Activated CD8-positive, alpha-beta memory T cell treated with anti-CD3 and anti-CD28 coated beads, Interleukin-2, amount 10 ng/mL, durations not matched to agents 7 days and 5 days (primary cell): ENCODE measurements at regions not wholly inside any gene's neighbourhood (a gene's known extent, or its start where the extent isn't known, plus 50 kb on each side); places are given as distances from the start of the nearest gene placed in this dataset.

ENCODE experiments used
- ATAC-seq: fragments of 150-1000 bp; cut with Tn5 transposase; one replicate; pipeline ENCODE4 v1.10.0; 2021; ENCODE audit warnings: moderate library complexity
- CTCF ChIA-PET: fragments of 350-600 bp; sonication (Branson Sonifier 250); formaldehyde crosslinking; loops from one replicate; lab custom pipeline; 2021; ENCODE audit warnings: antibody characterized with exemption; lab: Charles Lee
- DNase-seq: peaks from one replicate; pipeline ENCODE4 v3.0.0-alpha.2; 2020
- H3K27ac Mint-ChIP-seq: one replicate; pipeline ENCODE4 v1.8.0; 2021; ENCODE audit warnings: mild to moderate bottlenecking, mixed read lengths
- H3K27me3 Mint-ChIP-seq: one replicate; pipeline ENCODE4 v1.8.0; 2021; ENCODE audit warnings: mixed read lengths
- H3K36me3 Mint-ChIP-seq: one replicate; pipeline ENCODE4 v1.8.0; 2021; ENCODE audit warnings: mild to moderate bottlenecking, mixed read lengths
- H3K4me1 Mint-ChIP-seq: one replicate; pipeline ENCODE4 v1.8.0; 2021; ENCODE audit warnings: mixed read lengths
- H3K4me3 Mint-ChIP-seq: one replicate; pipeline ENCODE4 v1.8.0; 2021; ENCODE audit warnings: mild to moderate bottlenecking, moderate library complexity, mixed read lengths
- H3K9me3 Mint-ChIP-seq: one replicate; pipeline ENCODE4 v1.8.0; 2022; ENCODE audit warnings: low read depth, mixed read lengths

DNA sequence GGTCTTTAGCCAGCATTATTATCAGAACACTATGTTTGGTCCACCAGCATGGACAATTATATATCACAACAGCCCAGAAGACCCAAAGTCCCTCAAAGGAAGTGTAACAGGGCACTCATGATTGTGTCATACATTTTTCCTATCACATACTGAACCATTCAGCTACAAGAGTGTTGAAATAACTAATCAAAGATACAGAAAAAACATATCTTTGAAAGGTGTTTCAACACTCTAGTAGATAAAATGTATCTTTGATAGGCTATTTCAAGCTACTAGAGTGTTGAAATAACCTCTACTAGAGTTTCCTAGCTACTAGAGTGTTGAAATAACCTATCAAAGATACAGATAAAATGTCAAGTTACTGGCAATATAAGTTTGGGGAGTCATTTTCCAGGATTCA, 545.0 kb downstream of the PRR16 start:
- peaks cover 6% of the 10 kb centered on the region for H3K9me3 Mint-ChIP-seq

DNA sequence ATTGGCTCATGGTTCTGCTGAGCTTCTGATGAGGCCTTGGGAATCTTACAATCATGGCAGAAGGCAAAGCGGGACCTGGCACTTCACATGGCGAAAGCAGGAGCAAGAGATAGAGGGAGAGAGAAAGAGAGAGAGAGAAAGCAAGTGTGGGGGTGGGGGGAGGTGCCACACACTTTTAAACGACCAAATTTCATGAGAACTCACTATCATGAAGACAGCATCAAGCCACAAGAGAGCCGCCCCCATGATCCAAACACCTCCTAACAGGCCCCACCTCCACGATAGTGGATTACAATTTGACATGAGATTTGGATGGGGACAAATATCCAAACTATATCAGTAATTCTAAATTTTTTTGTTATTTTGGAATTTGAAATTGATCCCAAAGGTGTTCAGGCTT, 553.9 kb downstream of the PRR16 start:
- H3K4me1 Mint-ChIP-seq, result no peaks in the 10 kb centered on the region
- ATAC-seq (no peak), DNase-seq (no peak)
- peaks cover 4% of the 10 kb centered on the region for H3K9me3 Mint-ChIP-seq
- H3K4me3 Mint-ChIP-seq, result no peak overlapping the region
- no peak overlapping the region for H3K27ac Mint-ChIP-seq
- H3K36me3 Mint-ChIP-seq, result no peaks in the 10 kb centered on the region
- CTCF ChIA-PET, result no interaction called here
- no peaks in the 10 kb centered on the region for H3K27me3 Mint-ChIP-seq

More for the DNA sequence above, 545.0 kb downstream of the PRR16 start:
- no peak overlapping the region for H3K27ac Mint-ChIP-seq
- DNase-seq, result no peak
- no peaks in the 10 kb centered on the region for H3K4me1 Mint-ChIP-seq
- no peak overlapping the region for H3K4me3 Mint-ChIP-seq
- ATAC-seq, result no peak
- no peaks in the 10 kb centered on the region for H3K27me3 Mint-ChIP-seq
- H3K36me3 Mint-ChIP-seq, result no peaks in the 10 kb centered on the region
- CTCF ChIA-PET, result no interaction called here

DNA sequence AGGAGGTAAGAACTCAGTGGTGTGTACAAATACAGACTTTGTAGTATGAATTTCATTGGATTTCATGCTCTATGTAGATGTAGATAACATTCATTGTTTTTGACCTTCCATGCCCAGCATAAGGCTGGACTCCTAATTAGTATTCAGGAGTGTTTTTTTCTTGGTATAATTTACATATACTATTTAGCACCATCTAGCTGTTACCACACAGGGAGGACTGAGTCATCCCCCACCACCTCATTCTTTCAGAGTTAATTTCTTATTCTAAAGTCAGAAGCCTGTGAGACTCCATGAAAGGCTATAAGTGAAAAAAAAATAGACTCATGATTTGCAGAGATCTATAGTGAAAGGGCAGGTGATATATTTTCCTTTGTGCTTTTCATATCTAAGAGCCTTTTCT, 555.0 kb downstream of the PRR16 start:
- ATAC-seq (no peak), DNase-seq (no peak)
- H3K36me3 Mint-ChIP-seq, result no peaks in the 10 kb centered on the region
- no peak overlapping the region for H3K27ac Mint-ChIP-seq
- H3K9me3 Mint-ChIP-seq, result peaks cover 4% of the 10 kb centered on the region
- no peaks in the 10 kb centered on the region for H3K4me1 Mint-ChIP-seq
- no peaks in the 10 kb centered on the region for H3K27me3 Mint-ChIP-seq
- CTCF ChIA-PET, result no interaction called here
- H3K4me3 Mint-ChIP-seq, result no peak overlapping the region

DNA sequence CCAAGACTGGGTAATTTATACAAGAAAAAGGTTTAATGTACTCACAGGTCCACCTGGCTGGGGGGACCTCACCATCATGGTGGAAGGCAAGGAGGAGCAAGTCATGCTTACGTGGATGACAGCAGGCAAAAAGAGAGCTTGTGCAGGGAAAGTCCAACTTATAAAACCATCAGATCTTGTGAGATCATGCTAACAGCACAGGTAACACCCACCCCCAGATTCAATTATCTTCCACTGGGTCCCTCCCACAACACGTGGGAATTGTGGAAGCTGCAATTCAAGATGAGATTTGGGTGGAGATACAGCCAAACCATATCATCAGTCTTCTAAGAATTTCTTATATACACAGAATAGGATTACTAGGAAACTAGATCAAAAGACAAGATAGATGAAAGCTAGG, 555.6 kb downstream of the PRR16 start:
- Mint-ChIP-seq H3K27ac (no peak overlapping the region), H3K36me3 (no peaks in the 10 kb centered on the region), H3K4me1 (no peaks in the 10 kb centered on the region), H3K9me3 (peaks cover 4% of the 10 kb centered on the region), H3K4me3 (no peak overlapping the region), H3K27me3 (no peaks in the 10 kb centered on the region)
- CTCF ChIA-PET, result no interaction called here
- ATAC-seq, result no peak
- no peak for DNase-seq

DNA sequence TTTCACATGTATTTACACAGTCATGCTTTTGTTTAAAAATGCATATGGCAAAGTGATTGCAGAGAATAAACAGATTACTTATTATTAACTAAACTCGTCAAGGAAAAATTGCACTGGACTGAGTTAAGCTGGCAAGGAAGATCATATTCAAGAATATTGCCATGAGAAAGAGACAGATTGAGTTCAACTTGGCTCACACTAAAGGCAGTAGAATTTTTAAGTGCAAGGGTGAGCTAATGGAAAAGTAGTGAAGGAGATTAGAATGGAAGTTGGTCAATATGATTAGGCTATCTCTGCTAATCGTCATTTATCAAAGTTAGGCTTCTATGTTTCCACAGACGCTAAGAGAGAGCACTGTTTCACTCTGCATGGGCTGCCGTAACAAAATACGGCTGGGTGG, 557.6 kb downstream of the PRR16 start:
- Mint-ChIP-seq H3K9me3 (peaks cover 4% of the 10 kb centered on the region), H3K36me3 (no peaks in the 10 kb centered on the region), H3K4me3 (no peak overlapping the region), H3K27ac (no peak overlapping the region), H3K27me3 (no peaks in the 10 kb centered on the region), H3K4me1 (no peaks in the 10 kb centered on the region)
- CTCF ChIA-PET, result no interaction called here
- ATAC-seq, result no peak
- DNase-seq, result no peak

DNA sequence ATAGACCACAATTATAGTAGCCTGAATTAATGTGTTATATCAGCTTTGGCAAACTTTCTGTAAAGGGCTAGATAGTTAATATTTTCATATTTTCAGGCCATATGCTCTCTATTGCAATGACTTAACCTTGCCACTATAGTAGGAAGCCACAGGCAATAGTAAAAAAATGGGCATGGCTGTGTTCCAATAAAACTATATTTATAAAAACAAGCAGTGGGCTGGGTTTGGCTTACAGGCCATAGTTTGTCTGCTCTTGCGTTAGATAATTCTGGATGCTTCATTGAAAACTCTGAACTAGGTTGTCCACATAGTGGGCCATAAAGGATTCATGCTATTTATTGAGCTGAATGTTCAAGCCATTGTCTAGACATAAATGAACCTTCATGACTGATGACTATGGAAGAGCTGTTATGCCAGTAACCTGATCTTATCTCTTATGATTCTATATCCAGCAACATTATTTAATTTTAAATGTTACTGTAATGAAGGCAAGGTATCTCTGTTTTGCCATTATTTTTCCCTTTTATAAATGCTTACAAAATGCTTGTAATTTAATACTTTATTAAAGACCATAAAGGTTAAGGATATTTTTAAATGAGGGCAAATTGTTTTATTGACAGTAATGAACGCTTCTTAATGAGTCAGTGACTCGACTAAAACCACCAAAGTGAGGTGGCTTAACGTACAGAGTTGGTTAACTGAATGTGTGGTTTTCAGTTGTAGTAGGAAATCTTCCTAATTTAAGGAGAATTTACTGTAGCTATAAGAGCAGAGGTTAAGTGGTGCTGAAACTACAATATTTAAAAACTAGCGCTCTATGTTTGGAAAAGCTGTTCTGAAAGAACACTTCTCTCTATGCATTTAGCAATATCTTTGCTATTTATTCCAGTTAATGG, 560.6 kb downstream of the PRR16 start:
- H3K27me3 Mint-ChIP-seq, result no peaks in the 10 kb centered on the region
- H3K36me3 Mint-ChIP-seq, result no peaks in the 10 kb centered on the region
- H3K27ac Mint-ChIP-seq, result no peak overlapping the region
- peaks cover 2% of the 10 kb centered on the region for H3K9me3 Mint-ChIP-seq
- DNase-seq (no peak), ATAC-seq (no peak)
- H3K4me3 Mint-ChIP-seq, result no peak overlapping the region
- H3K4me1 Mint-ChIP-seq, result no peaks in the 10 kb centered on the region
- CTCF ChIA-PET, result no interaction called here

DNA sequence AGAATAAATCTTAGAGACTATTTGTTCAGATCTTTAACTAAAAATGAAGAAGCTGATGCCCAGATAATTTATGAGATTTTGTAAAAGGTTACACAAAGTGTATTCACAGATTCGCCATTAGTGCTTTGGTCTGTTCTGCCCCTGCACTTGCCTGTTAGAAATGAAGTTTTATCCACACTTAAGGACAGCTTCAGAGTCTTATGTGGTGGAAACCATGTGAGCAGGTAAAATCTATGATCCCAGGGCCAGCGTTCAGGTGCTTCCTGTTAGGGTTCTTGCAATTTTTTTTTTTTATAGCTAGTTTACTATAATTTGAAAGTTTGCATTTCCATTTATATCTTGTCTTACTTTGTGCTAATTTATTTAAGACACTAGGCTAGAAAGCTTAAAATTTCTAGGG, 561.6 kb downstream of the PRR16 start:
- Mint-ChIP-seq H3K36me3 (no peaks in the 10 kb centered on the region), H3K4me3 (no peak overlapping the region), H3K27me3 (no peaks in the 10 kb centered on the region), H3K27ac (no peak overlapping the region), H3K9me3 (peaks cover 2% of the 10 kb centered on the region), H3K4me1 (no peaks in the 10 kb centered on the region)
- DNase-seq, result no peak
- CTCF ChIA-PET, result no interaction called here
- no peak for ATAC-seq

DNA sequence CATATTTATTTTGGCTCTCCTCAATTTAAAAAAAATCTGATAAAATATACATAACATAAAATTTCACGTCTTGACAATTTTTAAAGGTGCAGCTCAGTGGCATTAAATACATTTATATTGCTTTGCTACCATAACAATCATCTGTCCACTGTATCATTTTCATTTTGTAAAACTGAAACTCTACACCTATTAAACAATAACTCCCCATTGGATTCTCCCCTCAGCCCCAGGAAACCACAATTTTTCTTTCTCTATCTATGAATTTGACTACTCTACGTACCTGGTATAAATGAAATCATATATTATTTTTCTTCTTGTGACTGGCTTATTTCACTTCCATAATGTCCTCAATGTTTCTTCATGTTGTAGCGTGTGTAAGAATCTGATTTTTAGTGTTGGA, 563.5 kb downstream of the PRR16 start:
- Mint-ChIP-seq H3K36me3 (no peaks in the 10 kb centered on the region), H3K4me1 (no peaks in the 10 kb centered on the region), H3K27me3 (no peaks in the 10 kb centered on the region), H3K27ac (no peak overlapping the region), H3K4me3 (no peak overlapping the region), H3K9me3 (peaks cover 2% of the 10 kb centered on the region)
- ATAC-seq, result no peak
- DNase-seq, result no peak
- CTCF ChIA-PET, result no interaction called here

DNA sequence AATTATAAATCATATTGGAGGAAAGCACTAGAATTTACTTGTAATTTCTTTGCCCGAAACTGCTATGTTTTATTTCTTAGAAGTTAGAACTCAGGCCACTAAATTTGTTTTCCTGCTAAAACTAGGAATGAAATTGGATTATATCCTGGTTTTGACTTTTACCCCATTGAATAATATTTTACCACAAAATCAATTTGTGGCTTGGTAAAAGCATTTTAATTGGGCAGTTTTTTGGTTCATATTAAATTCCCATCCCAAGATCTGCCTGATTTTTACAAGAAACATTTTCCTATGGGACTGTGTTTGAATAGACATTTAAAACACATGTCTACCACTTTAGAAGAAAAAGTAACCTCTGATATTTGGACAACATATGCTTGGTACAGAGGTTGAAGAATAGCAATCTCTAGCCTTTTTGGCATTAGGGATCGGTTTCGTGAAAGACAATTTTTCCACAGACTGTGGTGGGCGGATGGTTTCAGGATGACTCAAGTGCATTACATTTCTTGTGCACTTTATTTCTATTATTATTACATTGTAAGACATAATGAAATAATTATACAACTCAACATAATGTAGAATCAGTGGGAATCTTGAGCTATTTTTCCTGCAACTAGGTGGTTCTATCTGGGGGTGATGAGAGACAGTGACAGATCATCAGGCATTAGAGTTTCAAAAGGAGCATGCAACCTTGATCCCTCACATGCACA, 565.6 kb downstream of the PRR16 start:
- ATAC-seq, result no peak
- CTCF ChIA-PET, result no interaction called here
- no peaks in the 10 kb centered on the region for H3K27me3 Mint-ChIP-seq
- no peak overlapping the region for H3K27ac Mint-ChIP-seq
- H3K36me3 Mint-ChIP-seq, result no peaks in the 10 kb centered on the region
- H3K4me3 Mint-ChIP-seq, result no peak overlapping the region
- DNase-seq, result no peak
- H3K4me1 Mint-ChIP-seq, result no peaks in the 10 kb centered on the region
- H3K9me3 Mint-ChIP-seq, result peaks cover 2% of the 10 kb centered on the region

DNA sequence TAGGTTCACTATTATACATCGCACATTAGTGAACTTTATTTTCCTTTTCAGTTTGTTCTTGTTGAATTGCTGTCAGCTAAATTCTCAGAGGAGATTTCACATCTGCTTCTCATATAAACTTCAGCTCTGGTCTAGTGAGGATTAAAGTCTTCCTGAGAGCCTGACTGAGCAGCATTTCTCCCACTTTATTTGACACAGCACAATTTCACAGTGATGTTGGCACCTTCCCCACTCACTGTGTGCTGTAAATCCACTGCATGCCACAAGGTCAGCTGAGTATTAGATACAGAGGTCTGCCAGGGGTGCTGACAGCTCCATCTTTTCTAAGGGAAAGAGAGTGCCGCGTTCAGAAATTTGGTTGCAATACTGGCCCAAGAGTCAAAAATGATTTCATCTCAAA, 567.4 kb downstream of the PRR16 start:
- no peak overlapping the region for H3K27ac Mint-ChIP-seq
- CTCF ChIA-PET, result no interaction called here
- no peak for ATAC-seq
- peaks cover 2% of the 10 kb centered on the region for H3K9me3 Mint-ChIP-seq
- no peak overlapping the region for H3K4me3 Mint-ChIP-seq
- DNase-seq, result no peak
- H3K36me3 Mint-ChIP-seq, result no peaks in the 10 kb centered on the region
- no peaks in the 10 kb centered on the region for H3K4me1 Mint-ChIP-seq
- no peaks in the 10 kb centered on the region for H3K27me3 Mint-ChIP-seq

DNA sequence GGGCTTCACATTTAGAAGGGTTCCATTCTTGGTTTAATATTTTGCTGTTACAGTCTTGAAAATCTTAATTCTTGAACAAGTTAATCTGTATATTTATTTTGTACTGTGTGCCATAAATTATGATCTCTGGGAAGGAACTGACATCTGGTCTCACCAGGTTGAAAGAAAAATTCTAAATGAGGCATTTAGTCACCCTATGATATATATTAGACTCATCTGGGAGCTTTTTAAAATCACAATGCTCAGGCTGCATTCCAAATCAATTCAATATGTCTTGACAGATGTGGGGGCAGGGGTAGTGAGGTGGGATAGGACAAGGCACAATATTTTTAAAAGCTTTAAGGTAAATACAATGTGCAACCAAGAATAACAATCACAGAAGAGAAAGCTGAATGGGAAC, 569.2 kb downstream of the PRR16 start:
- Mint-ChIP-seq H3K36me3 (no peaks in the 10 kb centered on the region), H3K9me3 (peaks cover 5% of the 10 kb centered on the region), H3K27me3 (no peaks in the 10 kb centered on the region), H3K27ac (no peak overlapping the region), H3K4me1 (no peaks in the 10 kb centered on the region), H3K4me3 (no peak overlapping the region)
- DNase-seq, result no peak
- ATAC-seq, result no peak
- CTCF ChIA-PET, result no interaction called here

DNA sequence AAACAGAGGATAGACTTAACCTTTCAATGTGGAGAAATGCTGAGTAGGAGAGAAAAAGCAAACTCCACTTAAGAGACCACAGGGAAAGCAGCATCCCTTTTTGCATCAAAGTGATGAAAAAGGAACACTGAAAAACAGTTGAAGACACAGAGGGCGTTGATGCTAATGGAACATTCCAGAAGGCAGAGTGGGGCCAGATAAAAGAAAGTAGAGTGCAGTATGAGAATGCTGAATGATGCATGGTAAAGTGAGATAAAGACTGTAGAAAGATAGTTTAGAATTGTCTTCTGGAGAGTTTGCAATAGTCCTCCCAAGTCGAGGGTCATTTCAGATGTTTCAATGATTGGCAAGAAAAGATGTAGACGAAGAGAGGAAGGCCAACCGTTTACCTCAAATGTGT, 574.3 kb downstream of the PRR16 start:
- no peaks in the 10 kb centered on the region for H3K36me3 Mint-ChIP-seq
- no peak overlapping the region for H3K4me3 Mint-ChIP-seq
- H3K27me3 Mint-ChIP-seq, result no peaks in the 10 kb centered on the region
- DNase-seq (no peak), ATAC-seq (no peak)
- H3K9me3 Mint-ChIP-seq, result peaks cover 9% of the 10 kb centered on the region
- no peak overlapping the region for H3K27ac Mint-ChIP-seq
- CTCF ChIA-PET, result no interaction called here
- no peaks in the 10 kb centered on the region for H3K4me1 Mint-ChIP-seq

DNA sequence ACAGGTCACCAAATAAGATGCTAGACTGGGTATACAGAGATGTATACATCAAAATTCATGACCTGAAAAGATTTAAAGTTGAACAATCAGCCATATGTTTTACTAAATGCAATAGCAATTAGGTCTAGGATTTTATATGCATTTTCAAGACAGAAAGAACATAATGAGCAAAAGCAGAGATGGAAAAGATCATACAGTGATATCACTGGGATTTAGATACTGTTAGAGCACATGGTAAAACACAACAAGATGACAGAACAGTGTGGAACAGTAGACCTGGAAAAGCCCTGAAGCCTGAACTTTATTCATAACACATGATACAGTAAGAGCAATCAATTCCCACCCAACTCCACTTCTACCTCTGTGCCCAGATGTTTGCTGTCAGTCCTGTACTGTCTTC, 585.9 kb downstream of the PRR16 start:
- no peaks in the 10 kb centered on the region for H3K36me3 Mint-ChIP-seq
- H3K27ac Mint-ChIP-seq, result no peak overlapping the region
- H3K4me1 Mint-ChIP-seq, result no peaks in the 10 kb centered on the region
- ATAC-seq, result no peak
- no peak for DNase-seq
- H3K27me3 Mint-ChIP-seq, result no peaks in the 10 kb centered on the region
- CTCF ChIA-PET, result no interaction called here
- H3K4me3 Mint-ChIP-seq, result no peak overlapping the region
- H3K9me3 Mint-ChIP-seq, result no peaks in the 10 kb centered on the region
